ENCODE measurements at regions not wholly inside any gene's neighbourhood (a gene's known extent, or its start where the extent isn't known, plus 50 kb on each side); places are given as distances from the start of the nearest gene placed in this dataset.

DNA sequence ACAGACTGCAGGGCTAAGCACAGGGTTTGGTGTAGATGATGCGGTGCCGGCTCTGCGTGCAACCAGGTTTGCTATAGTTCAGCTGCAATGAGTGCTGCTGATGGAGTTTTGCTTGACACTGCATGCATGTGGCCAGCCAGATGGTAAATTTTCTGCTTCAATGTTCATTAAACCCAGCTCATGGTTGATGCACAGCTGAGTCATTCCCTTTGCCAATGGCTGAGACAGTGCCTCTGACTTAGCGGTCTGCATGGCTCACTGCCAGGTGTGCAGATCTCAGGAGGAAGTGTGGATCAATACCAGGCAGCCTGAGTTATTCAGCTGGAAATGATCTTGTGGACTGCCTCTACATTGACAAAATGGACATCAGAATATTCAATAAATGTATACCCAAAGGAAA is 172.7 kb upstream of the ZP4 start:
- no peaks in the 10 kb centered on the region for H3K36me3 ChIP-seq (replicated peaks in 1 of 2; ENCODE audit: control insufficient read depth in 1 of 2, insufficient read depth in 2 of 2, low read length in 2 of 2)
- no peaks in the 10 kb centered on the region for H3K79me2 ChIP-seq (ENCODE audit: insufficient read depth, low read length)
- 24% methylated on average over 3 of the region's 4 CpGs for WGBS (ENCODE audit: low lambda C conversion rate)
- ChIA-PET CTCF (ENCODE audit: low intra/inter-chr PET ratio, low total read pairs) (no interaction called here), POLR2A (no interaction called here)
- H3K4me3 ChIP-seq (replicated peaks in 1 of 3; ENCODE audit: insufficient read depth in 1 of 3, low read depth in 2 of 3, low read length in 3 of 3): no peak overlapping the region
- H3K4me2 ChIP-seq (ENCODE audit: low read depth, low read length): no peak overlapping the region
- FAIRE-seq (no peak), DNase-seq (ENCODE audit: low spot score) (no peak), ATAC-seq (no peak)
- TF ChIP-seq ZNF570 (CRISPR knock-in tag; IDR thresholded peaks at IDR 0.05; ENCODE audit: borderline replicate concordance): no peak
- no peak for TF ChIP-seq ZNF335 (CRISPR knock-in tag; IDR thresholded peaks at IDR 0.05)
- no peak for TF ChIP-seq FOXA3 (CRISPR knock-in tag; IDR thresholded peaks at IDR 0.05)
- TF ChIP-seq, protein P1, sequence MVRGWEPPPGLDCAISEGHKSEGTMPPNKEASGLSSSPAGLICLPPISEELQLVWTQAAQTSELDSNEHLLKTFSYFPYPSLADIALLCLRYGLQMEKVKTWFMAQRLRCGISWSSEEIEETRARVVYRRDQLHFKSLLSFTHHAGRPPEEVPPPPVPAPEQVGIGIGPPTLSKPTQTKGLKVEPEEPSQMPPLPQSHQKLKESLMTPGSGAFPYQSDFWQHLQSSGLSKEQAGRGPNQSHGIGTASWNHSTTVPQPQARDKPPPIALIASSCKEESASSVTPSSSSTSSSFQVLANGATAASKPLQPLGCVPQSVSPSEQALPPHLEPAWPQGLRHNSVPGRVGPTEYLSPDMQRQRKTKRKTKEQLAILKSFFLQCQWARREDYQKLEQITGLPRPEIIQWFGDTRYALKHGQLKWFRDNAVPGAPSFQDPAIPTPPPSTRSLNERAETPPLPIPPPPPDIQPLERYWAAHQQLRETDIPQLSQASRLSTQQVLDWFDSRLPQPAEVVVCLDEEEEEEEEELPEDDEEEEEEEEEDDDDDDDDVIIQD (CRISPR knock-in tag; IDR thresholded peaks at IDR 0.05; ENCODE audit: low read depth): no peak
- no peak for TF ChIP-seq NCOA2 (CRISPR knock-in tag; IDR thresholded peaks at IDR 0.05)
- no peak for TF ChIP-seq FOXK2 (IDR thresholded peaks at IDR 0.05)
- no peak for TF ChIP-seq ZNF614 (CRISPR knock-in tag; IDR thresholded peaks at IDR 0.05; ENCODE audit: borderline replicate concordance)
- no peak for TF ChIP-seq SP2 (CRISPR knock-in tag; IDR thresholded peaks at IDR 0.05)
- TF ChIP-seq, protein P2, sequence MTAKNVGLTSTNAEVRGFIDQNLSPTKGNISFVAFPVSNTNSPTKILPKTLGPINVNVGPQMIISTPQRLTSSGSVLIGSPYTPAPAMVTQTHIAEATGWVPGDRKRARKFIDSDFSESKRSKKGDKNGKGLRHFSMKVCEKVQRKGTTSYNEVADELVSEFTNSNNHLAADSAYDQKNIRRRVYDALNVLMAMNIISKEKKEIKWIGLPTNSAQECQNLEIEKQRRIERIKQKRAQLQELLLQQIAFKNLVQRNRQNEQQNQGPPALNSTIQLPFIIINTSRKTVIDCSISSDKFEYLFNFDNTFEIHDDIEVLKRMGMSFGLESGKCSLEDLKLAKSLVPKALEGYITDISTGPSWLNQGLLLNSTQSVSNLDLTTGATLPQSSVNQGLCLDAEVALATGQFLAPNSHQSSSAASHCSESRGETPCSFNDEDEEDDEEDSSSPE (CRISPR knock-in tag; IDR thresholded peaks at IDR 0.05): no peak
- no peak for TF ChIP-seq KDM5A (IDR thresholded peaks at IDR 0.05; ENCODE audit: borderline replicate concordance, low read length)
- no peak for TF ChIP-seq CCAR2 (optimal IDR thresholded peaks at IDR 0.05; ENCODE audit: low read depth, low read length)
- TF ChIP-seq NCOA1 (CRISPR knock-in tag; IDR thresholded peaks at IDR 0.05): no peak
- TF ChIP-seq, protein P3, sequence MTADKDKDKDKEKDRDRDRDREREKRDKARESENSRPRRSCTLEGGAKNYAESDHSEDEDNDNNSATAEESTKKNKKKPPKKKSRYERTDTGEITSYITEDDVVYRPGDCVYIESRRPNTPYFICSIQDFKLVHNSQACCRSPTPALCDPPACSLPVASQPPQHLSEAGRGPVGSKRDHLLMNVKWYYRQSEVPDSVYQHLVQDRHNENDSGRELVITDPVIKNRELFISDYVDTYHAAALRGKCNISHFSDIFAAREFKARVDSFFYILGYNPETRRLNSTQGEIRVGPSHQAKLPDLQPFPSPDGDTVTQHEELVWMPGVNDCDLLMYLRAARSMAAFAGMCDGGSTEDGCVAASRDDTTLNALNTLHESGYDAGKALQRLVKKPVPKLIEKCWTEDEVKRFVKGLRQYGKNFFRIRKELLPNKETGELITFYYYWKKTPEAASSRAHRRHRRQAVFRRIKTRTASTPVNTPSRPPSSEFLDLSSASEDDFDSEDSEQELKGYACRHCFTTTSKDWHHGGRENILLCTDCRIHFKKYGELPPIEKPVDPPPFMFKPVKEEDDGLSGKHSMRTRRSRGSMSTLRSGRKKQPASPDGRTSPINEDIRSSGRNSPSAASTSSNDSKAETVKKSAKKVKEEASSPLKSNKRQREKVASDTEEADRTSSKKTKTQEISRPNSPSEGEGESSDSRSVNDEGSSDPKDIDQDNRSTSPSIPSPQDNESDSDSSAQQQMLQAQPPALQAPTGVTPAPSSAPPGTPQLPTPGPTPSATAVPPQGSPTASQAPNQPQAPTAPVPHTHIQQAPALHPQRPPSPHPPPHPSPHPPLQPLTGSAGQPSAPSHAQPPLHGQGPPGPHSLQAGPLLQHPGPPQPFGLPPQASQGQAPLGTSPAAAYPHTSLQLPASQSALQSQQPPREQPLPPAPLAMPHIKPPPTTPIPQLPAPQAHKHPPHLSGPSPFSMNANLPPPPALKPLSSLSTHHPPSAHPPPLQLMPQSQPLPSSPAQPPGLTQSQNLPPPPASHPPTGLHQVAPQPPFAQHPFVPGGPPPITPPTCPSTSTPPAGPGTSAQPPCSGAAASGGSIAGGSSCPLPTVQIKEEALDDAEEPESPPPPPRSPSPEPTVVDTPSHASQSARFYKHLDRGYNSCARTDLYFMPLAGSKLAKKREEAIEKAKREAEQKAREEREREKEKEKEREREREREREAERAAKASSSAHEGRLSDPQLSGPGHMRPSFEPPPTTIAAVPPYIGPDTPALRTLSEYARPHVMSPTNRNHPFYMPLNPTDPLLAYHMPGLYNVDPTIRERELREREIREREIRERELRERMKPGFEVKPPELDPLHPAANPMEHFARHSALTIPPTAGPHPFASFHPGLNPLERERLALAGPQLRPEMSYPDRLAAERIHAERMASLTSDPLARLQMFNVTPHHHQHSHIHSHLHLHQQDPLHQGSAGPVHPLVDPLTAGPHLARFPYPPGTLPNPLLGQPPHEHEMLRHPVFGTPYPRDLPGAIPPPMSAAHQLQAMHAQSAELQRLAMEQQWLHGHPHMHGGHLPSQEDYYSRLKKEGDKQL (CRISPR knock-in tag; IDR thresholded peaks at IDR 0.05; ENCODE audit: low read depth): no peak
- no peak for TF ChIP-seq ZFYVE20 (CRISPR knock-in tag; IDR thresholded peaks at IDR 0.05; ENCODE audit: borderline replicate concordance, low read depth)
- no peak for TF ChIP-seq ZNF160 (CRISPR knock-in tag; IDR thresholded peaks at IDR 0.05)
- TF ChIP-seq RNF2 (conservative IDR thresholded peaks at IDR 0.05; ENCODE audit: low read depth): no peak
- no peak for TF ChIP-seq ZNF383 (CRISPR knock-in tag; IDR thresholded peaks at IDR 0.05; ENCODE audit: borderline replicate concordance)
- no peak for TF ChIP-seq MBNL3 (CRISPR knock-in tag; conservative IDR thresholded peaks at IDR 0.05)
- TF ChIP-seq ZFP36 (IDR thresholded peaks at IDR 0.05; ENCODE audit: borderline replicate concordance, low read depth, low read length, partially characterized antibody): no peak
- in situ Hi-C loops (cut with HindIII; ENCODE audit: extremely low pct_ligation_motif_present, low pct_unique_long_range_greater_than_20kb): no loop called here
- no peak overlapping the region for H3K9ac ChIP-seq (ENCODE audit: insufficient read depth, low read depth, low read length)
- H3K4me1 ChIP-seq (ENCODE audit: insufficient read depth, low read length): no peaks in the 10 kb centered on the region
- no peak overlapping the region for H2AFZ ChIP-seq (ENCODE audit: low read length)
- BruUV-seq (replicated peaks): no TSS peak
- intact Hi-C loops (cut with micrococcal nuclease; ENCODE audit: unreplicated experiment): no loop called here
- no peak overlapping the region for H3K27ac ChIP-seq (ENCODE audit: extremely low read length, insufficient read depth, low read length)
- peaks cover 94% of the 10 kb centered on the region for H3K9me3 ChIP-seq (ENCODE audit: low read length)
- H4K20me1 ChIP-seq (ENCODE audit: insufficient read depth, low read length): no peaks in the 10 kb centered on the region
- no peaks in the 10 kb centered on the region for H3K27me3 ChIP-seq (ENCODE audit: control insufficient read depth in 1 of 2, insufficient read depth in 2 of 2, low read length in 2 of 2)
